ENCODE measurements at regions not wholly inside any gene's neighbourhood (a gene's known extent, or its start where the extent isn't known, plus 50 kb on each side); places are given as distances from the start of the nearest gene placed in this dataset.
A peak's percentile ranks its signal among the peaks of the same experiment; 100 is the strongest.
"Not testable (repeated sequence)": the region's sequence is repeated elsewhere in the genome, so short reads cannot be mapped to it uniquely, and the experiment has no call there.

- no peak for TF ChIP-seq CTCF (IDR thresholded peaks at IDR 0.05; ENCODE audit: low read depth, low read length)
- in situ Hi-C loops (cut with HindIII; ENCODE audit: low sequenced_read_pairs): no loop called here
- H3K4me3 ChIP-seq (ENCODE audit: low read depth, low read length): no peak overlapping the region
- no peak for DNase-seq (ENCODE audit: low read depth, low spot score)
Measured at GRCh38 chr3:159487304-159487703, 501.3 kb upstream of the IL12A start.

DNA sequence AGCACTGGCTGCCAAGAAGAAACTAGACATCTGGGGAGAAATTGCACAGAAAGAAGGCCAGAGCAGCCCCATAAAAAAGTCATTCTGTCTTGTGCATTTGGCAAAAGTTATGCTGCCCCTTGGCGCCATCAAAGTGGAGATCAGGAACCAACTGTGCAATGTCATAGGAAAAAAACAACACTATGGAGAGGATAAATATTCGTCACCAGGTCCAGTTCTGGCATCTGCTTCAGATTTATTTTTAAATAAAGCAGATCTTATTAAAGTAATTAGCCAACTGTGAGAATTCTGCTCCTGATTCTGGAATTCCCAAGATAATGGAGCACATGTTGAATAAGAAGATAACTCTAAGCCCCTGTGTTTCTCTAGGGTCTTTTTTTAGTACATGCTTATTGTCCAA is 500.0 kb upstream of the IL12A start:
- TF ChIP-seq CTCF (IDR thresholded peaks at IDR 0.05; ENCODE audit: low read depth, low read length): no peak
- in situ Hi-C loops (cut with HindIII; ENCODE audit: low sequenced_read_pairs): no loop called here
- no peak for DNase-seq (ENCODE audit: low read depth, low spot score)
- no peak overlapping the region for H3K4me3 ChIP-seq (ENCODE audit: low read depth, low read length)

- no peak for DNase-seq (ENCODE audit: low read depth, low spot score)
- TF ChIP-seq CTCF (IDR thresholded peaks at IDR 0.05; ENCODE audit: low read depth, low read length): no peak
- no peak overlapping the region for H3K4me3 ChIP-seq (ENCODE audit: low read depth, low read length)
- in situ Hi-C loops (cut with HindIII; ENCODE audit: low sequenced_read_pairs): no loop called here
Measured at GRCh38 chr3:159497361-159497760, 491.3 kb upstream of the IL12A start.

DNA sequence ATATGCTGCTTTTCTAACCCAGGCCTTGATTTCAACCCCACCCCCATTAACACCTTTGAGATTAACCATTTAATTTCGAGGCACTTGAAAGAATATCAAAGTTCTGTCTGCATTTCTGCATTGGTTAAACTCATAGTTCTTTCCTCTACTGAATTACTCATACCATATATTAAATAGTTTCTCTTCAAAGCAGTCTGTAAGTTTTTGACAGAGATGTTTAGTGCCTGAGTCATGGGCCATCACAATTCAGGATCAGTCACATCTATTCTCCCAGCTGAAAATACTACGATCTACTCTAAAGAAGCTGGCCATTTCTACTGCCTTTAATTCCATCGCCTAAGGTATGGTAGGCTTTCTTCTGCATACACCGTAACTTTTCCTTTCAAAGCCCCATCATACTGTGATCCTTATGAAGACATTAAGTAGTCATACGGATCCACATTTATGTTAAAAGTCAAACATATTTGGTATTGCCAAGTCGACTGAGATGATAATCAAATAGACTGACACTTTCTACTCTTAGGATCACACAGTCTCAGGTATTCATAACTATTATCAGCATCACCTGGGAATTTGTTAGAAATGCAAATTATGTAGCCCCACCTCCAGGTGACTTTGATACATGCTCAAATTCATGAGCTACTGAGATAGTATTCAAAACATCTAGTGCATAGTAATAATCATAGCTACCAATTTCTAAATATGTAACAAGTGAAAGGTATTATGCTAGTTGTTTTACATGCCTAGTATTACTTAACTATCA is 489.4 kb upstream of the IL12A start:
- peak; percentile 39 for DNase-seq (ENCODE audit: low read depth, low spot score)
- H3K4me3 ChIP-seq (ENCODE audit: low read depth, low read length): no peak overlapping the region
- in situ Hi-C loops (cut with HindIII; ENCODE audit: low sequenced_read_pairs): no loop called here
- TF ChIP-seq CTCF (IDR thresholded peaks at IDR 0.05; ENCODE audit: low read depth, low read length): no peak

GRCh38 chr3:159501029-159501428 is 487.6 kb upstream of the IL12A start:
- DNase-seq (ENCODE audit: low read depth, low spot score): no peak
- H3K4me3 ChIP-seq (ENCODE audit: low read depth, low read length): no peak overlapping the region
- TF ChIP-seq CTCF (IDR thresholded peaks at IDR 0.05; ENCODE audit: low read depth, low read length): no peak
- in situ Hi-C loops (cut with HindIII; ENCODE audit: low sequenced_read_pairs): no loop called here

DNA sequence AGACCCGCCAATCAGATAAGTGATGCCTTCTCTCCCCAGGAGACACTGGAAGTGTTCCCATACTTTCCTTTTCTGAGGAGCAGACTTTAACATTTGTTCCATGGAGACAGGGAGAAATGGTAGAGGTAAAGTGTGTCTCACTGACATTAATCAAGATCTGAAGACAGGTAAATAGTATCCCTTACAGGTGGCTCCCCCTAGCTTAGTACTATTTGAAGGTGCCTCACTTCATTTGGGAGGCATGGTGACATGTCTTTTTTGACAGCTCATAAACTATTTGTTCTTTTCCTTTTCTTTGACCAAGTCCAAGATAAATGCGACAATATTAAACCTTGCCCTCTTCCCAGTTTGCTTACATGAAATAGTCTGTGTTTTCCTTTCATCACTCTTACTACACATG is 485.6 kb upstream of the IL12A start:
- TF ChIP-seq CTCF (IDR thresholded peaks at IDR 0.05; ENCODE audit: low read depth, low read length): no peak
- in situ Hi-C loops (cut with HindIII; ENCODE audit: low sequenced_read_pairs): no loop called here
- no peak overlapping the region for H3K4me3 ChIP-seq (ENCODE audit: low read depth, low read length)
- DNase-seq (ENCODE audit: low read depth, low spot score): no peak

DNA sequence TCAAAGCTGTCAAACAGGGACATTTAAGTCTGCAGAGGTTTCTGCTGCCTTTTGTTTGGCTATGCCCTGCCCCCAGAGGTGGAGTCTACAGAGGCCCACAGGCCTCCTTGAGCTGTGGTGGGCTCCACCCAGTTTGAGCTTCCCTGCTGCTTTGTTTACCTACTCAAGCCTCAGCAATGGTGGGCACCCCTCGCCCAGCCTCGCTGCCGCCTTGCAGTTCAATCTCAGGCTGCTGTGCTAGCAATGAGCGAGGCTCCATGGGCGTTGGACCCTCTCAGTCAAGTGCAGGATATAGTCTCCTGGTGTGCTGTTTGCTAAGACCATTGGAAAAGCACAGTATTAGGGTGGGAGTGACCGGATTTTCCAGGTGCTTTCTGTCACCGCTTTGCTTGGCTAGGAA is 477.6 kb upstream of the IL12A start:
- DNase-seq (ENCODE audit: low read depth, low spot score); in situ Hi-C loops (cut with HindIII; ENCODE audit: low sequenced_read_pairs): not testable (repeated sequence)

More for the DNA sequence above, 477.6 kb upstream of the IL12A start:
- not testable (repeated sequence) for H3K4me3 ChIP-seq (ENCODE audit: low read depth, low read length)
